Gastroesophageal sphincter (tissue), 4 donors: ENCODE measurements at regions not wholly inside any gene's neighbourhood (a gene's known extent, or its start where the extent isn't known, plus 50 kb on each side); places are given as distances from the start of the nearest gene placed in this dataset.

Experiments
- ATAC-seq: fragments of 150-250 bp; one replicate; pipeline ENCODE4 v1.9.1; 2016; ENCODE audit warnings: mild to moderate bottlenecking, moderate library complexity
- H3K27ac ChIP-seq, 4 donors: fragments of 200-600 bp; sonication (generic) in 3 of 4; 1 replicate in 3 of 4; 2 replicates in 1 of 4; pipeline ENCODE4 v1.5.1; 2016 to 2019
- H3K27me3 ChIP-seq: fragments of 200-600 bp; sonication (generic); one replicate; pipeline ENCODE4 v1.5.1; 2019
- H3K36me3 ChIP-seq, 2 donors: fragments of 200-600 bp; sonication (generic); one replicate each; pipeline ENCODE4 v1.5.1; 2019; ENCODE audit warnings: control low read depth in 1 of 2
- H3K4me1 ChIP-seq, 3 donors: fragments of 200-600 bp; sonication (generic); 1 replicate in 2 of 3; 2 replicates in 1 of 3; pipeline ENCODE4 v1.5.1; 2016 to 2019; ENCODE audit warnings: control low read depth in 2 of 3
- H3K4me3 ChIP-seq, 2 donors: fragments of 200-600 bp; sonication (generic); one replicate each; pipeline ENCODE4 v1.5.1; 2019; ENCODE audit warnings: mild to moderate bottlenecking in 1 of 2, moderate library complexity in 1 of 2
- H3K9me3 ChIP-seq, 3 donors: fragments of 200-600 bp; sonication (generic); one replicate each; pipeline ENCODE4 v1.5.1; 2017 to 2019; ENCODE audit warnings: control low read depth in 2 of 3
- EP300 ChIP-seq: sonication (generic); formaldehyde crosslinking; IDR thresholded peaks from one replicate; pipeline ENCODE4 v1.6.1; 2017; ENCODE audit warnings: antibody characterized with exemption, mild to moderate bottlenecking
- POLR2A ChIP-seq, 2 donors: fragments of 450-650 bp; IDR thresholded peaks; one replicate each; pipeline ENCODE4 v1.6.1; 2017; ENCODE audit warnings: antibody characterized with exemption in 2 of 2, mild to moderate bottlenecking in 2 of 2, moderate library complexity in 1 of 2
- POLR2AphosphoS5 ChIP-seq: sonication (generic); formaldehyde crosslinking; IDR thresholded peaks from one replicate; pipeline ENCODE4 v1.6.1; 2017; ENCODE audit warnings: antibody characterized with exemption
- WGBS, 2 donors: methylation state at CpG; one replicate each; pipeline ENCODE4 v1.1.5; 2018; ENCODE audit warnings: low coverage in 1 of 2; 5-methylcytosine and 5-hydroxymethylcytosine counted together
- TF ChIP-seq, protein P1 (sequence below), 4 experiments: fragments of 200-600 bp in 2 of 4; fragments of 450-650 bp in 2 of 4; sonication (generic) in 1 of 4; IDR thresholded peaks; one replicate each; pipeline ENCODE4 v1.5.1; 2017 to 2019; ENCODE audit warnings: antibody characterized with exemption in 4 of 4, mild to moderate bottlenecking in 2 of 4, moderate library complexity in 2 of 4

DNA sequence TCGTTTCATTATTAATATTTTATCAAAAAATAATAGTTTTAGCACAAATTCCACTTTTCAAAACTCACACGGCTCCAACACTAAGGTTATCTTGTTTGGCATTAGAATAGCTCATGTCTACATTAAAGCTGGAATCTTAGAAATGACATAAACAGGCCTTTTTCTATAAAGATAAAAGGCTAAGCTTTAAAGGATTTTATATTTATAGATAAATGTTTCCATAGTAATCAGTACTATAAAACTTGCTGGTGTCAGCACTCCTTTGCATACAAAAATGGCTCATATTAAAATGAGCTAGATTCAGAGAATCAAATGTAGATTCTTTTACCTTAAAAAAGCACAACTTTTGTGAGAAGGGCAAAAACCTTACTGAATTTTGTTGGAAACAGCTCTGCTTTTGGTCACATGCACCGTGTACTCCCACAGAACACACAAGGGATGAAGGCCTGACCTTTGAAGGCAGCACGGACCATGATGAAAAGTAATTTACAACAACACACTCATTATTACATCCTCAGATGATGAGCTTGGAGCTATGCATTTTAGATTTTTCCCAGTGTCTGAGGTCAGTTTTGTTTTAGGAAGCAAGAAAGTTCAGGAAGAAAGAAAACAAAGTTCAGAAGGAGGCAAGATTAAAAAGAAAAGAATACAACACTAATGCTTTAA is 202.8 kb downstream of the BCAT1 start:
- no peak for TF ChIP-seq POLR2AphosphoS5
- TF ChIP-seq, protein P1, sequence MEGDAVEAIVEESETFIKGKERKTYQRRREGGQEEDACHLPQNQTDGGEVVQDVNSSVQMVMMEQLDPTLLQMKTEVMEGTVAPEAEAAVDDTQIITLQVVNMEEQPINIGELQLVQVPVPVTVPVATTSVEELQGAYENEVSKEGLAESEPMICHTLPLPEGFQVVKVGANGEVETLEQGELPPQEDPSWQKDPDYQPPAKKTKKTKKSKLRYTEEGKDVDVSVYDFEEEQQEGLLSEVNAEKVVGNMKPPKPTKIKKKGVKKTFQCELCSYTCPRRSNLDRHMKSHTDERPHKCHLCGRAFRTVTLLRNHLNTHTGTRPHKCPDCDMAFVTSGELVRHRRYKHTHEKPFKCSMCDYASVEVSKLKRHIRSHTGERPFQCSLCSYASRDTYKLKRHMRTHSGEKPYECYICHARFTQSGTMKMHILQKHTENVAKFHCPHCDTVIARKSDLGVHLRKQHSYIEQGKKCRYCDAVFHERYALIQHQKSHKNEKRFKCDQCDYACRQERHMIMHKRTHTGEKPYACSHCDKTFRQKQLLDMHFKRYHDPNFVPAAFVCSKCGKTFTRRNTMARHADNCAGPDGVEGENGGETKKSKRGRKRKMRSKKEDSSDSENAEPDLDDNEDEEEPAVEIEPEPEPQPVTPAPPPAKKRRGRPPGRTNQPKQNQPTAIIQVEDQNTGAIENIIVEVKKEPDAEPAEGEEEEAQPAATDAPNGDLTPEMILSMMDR (IDR thresholded peaks at IDR 0.05) = no peak
- TF ChIP-seq EP300 = no peak
- no peak for TF ChIP-seq POLR2A (IDR thresholded peaks at IDR 0.05)

DNA sequence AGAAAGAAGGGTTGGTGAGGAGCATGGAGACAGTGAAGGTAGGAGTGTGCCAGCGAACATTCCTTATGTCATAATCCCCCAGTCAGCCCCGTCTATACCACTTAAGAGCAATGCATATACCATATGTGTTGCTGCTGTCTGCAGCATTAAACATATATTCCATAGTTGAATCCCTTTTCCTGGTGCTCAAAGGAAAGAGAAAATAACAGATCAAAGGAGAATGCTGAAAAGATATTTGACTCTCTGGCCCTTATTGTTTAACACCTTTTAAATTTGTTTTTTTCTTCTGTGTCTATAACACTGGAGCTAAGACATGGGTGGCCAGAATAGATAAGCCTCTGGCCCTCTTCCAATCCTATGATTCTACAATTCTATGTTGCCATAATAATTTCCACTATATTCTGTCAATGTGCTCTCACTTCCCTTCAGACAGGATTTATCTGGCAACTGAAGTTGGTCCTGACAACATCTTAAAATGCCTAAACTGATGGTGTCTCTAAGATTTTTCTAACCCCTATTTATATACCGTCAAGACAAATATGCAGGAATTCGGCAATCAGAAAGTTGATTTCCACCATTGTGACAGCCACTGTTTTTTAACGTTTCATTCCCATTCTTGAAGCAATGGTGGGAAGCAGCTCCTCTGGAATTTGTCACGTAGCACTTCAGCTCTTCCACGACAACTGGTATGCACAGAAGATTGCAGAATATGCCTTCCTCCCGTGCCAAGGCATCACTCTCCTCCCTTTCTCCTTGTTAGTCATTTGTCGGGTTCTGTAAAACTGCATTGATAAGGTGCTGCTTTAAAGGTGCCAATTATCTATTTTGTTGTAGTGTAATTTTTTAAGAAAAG is 204.7 kb downstream of the BCAT1 start:
- no peaks in the 10 kb centered on the region for H3K27me3 ChIP-seq
- no peak for TF ChIP-seq POLR2A (IDR thresholded peaks at IDR 0.05)
- TF ChIP-seq EP300 = no peak
- TF ChIP-seq POLR2AphosphoS5 = no peak
- no peak overlapping the region for H3K27ac ChIP-seq
- H3K36me3 ChIP-seq = no peaks in the 10 kb centered on the region
- no peaks in the 10 kb centered on the region for H3K9me3 ChIP-seq
- no peak for ATAC-seq
- 48 to 51% methylated on average over 9 of the region's 9 CpGs for WGBS, 2 donors
- H3K4me1 ChIP-seq = no peaks in the 10 kb centered on the region
- H3K4me3 ChIP-seq = no peak overlapping the region

More for the DNA sequence above, 202.8 kb downstream of the BCAT1 start:
- Histone ChIP-seq H3K9me3 (no peaks in the 10 kb centered on the region), H3K27me3 (no peaks in the 10 kb centered on the region), H3K4me3 (no peak overlapping the region), H3K27ac (no peak overlapping the region), H3K36me3 (no peaks in the 10 kb centered on the region), H3K4me1 (no peaks in the 10 kb centered on the region)
- ATAC-seq = no peak
- WGBS, 2 donors = 65 to 72% methylated on average over 3 to 4 of the region's 4 CpGs

DNA sequence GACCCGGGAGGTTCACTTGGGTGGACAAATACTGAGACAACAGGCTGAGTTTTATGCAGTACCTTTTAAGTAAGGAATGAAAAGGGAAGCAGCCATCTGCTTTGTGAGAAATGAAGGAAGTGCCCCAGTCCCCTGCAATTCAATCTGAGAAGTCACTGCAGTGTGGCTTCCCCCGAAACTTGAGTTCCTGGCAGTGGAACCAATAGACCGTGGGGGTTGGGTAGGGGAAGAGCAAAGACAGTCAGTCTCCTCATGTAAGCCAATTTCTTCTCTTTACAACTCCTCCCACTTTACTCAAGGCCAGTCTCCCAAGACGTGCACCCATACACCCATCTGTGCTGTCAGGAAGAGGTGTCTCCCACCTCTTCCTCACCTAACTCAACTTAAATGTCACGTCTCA is 206.5 kb downstream of the BCAT1 start:
- Histone ChIP-seq H3K9me3 (no peaks in the 10 kb centered on the region), H3K27ac (no peak overlapping the region), H3K36me3 (no peaks in the 10 kb centered on the region), H3K4me3 (no peak overlapping the region), H3K27me3 (no peaks in the 10 kb centered on the region), H3K4me1 (no peaks in the 10 kb centered on the region)
- TF ChIP-seq, protein P1 (IDR thresholded peaks at IDR 0.05) = no peak
- 86 to 89% methylated on average over 3 to 5 of the region's 5 CpGs for WGBS, 2 donors
- peak; percentile 60 for ATAC-seq

DNA sequence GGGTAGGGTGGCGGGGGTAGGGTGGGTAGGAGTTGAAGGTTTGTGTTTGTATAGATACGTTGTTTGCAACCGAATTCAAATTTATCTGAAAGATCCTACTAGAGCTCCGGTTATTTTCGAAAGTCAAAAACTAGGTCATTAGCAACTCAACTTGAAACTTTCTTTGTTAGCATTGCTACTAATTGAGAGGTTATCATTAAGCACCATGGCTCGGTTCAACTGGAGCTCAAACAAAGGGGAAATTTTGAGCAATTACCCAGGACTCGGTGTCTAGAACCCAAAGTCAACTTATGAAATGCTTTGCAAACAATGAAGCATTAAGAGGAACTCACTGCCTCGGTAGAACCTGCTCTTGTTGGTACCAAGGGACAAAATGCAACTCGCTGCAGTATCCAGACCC is 207.7 kb downstream of the BCAT1 start:
- ATAC-seq = no peak
- H3K9me3 ChIP-seq = no peaks in the 10 kb centered on the region
- H3K36me3 ChIP-seq = no peaks in the 10 kb centered on the region
- H3K4me1 ChIP-seq = no peaks in the 10 kb centered on the region
- no peaks in the 10 kb centered on the region for H3K27me3 ChIP-seq
- TF ChIP-seq EP300 = no peak
- TF ChIP-seq POLR2AphosphoS5 = no peak
- TF ChIP-seq, protein P1 (IDR thresholded peaks at IDR 0.05) = no peak
- no peak for TF ChIP-seq POLR2A (IDR thresholded peaks at IDR 0.05)
- H3K27ac ChIP-seq = no peak overlapping the region
- 82 to 91% methylated on average over 8 to 9 of the region's 9 CpGs for WGBS, 2 donors
- no peak overlapping the region for H3K4me3 ChIP-seq

DNA sequence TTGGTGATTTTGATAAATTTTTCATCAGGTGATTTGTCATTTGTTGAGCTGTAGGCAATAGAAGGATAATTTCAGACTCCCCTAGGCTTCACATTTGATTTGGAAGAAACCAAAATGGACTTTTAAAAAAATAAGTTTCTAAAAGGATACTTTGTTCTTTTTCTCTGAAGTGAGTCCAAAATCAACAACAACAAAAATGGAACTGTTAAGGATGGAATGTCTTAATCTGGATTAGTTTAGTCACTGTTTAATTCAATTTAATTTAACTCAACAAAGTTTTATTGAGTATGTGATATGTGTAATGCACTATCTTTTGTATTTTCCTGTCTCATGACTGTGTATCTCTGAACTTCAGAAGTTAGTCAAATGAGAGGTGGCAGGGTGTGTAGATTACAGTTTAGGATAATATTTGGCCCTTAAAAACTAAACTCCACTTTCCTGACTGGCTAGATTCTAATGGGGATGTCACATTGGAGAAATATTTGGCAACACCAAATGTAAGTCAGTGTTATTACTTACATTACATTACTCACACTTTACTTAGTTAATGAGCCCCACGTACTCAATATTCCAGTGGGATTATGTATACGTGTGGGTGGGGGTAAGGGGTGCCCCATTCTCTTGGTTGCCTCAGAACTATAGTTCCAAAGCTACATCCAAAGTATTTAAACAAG is 209.7 kb downstream of the BCAT1 start:
- no peaks in the 10 kb centered on the region for H3K9me3 ChIP-seq
- 77 to 85% methylated on average over 2 of the region's 2 CpGs for WGBS, 2 donors
- no peaks in the 10 kb centered on the region for H3K36me3 ChIP-seq
- H3K4me3 ChIP-seq = no peak overlapping the region
- TF ChIP-seq, protein P1 (IDR thresholded peaks at IDR 0.05) = no peak
- TF ChIP-seq POLR2AphosphoS5 (no peak), EP300 (no peak), POLR2A (IDR thresholded peaks at IDR 0.05) (no peak)
- ATAC-seq = no peak
- H3K27ac ChIP-seq = no peak overlapping the region
- no peaks in the 10 kb centered on the region for H3K27me3 ChIP-seq
- no peaks in the 10 kb centered on the region for H3K4me1 ChIP-seq
